Motor neuron (in vitro differentiated cells): ENCODE measurements at regions not wholly inside any gene's neighbourhood (a gene's known extent, or its start where the extent isn't known, plus 50 kb on each side); places are given as distances from the start of the nearest gene placed in this dataset.

Experiments used
- ATAC-seq, 8 experiments: fragments of 200-7000 bp; cut with Tn5 transposase; replicated peaks in 6 of 8; 2 replicates each; pipeline ENCODE4 v1.8.0; 2021; ENCODE audit warnings: mild to moderate bottlenecking in 8 of 8, moderate library complexity in 8 of 8
- H3K27ac ChIP-seq, 2 donors: fragments of 250-450 bp; sonication (Bioruptor Pico); 2 replicates each; pipeline ENCODE4 v1.9.0; 2021; ENCODE audit warnings: antibody characterized with exemption in 2 of 2, mild to moderate bottlenecking in 2 of 2, moderate library complexity in 1 of 2
- H3K4me1 ChIP-seq, 2 donors: fragments of 250-450 bp; sonication (Bioruptor Pico); replicated peaks in 1 of 2; 2 replicates each; pipeline ENCODE4 v1.6.1; 2021; ENCODE audit warnings: antibody characterized with exemption in 2 of 2, mild to moderate bottlenecking in 2 of 2, moderate library complexity in 1 of 2
- H3K4me3 ChIP-seq, 5 donors: fragments of 250-450 bp; sonication (Bioruptor Pico); 2 replicates each; pipeline ENCODE4 v1.9.0; 2021; ENCODE audit warnings: antibody characterized with exemption in 5 of 5, mild to moderate bottlenecking in 5 of 5, moderate library complexity in 4 of 5
- WGBS, 10 experiments: fragments of 450-650 bp; shearing (Covaris generic); methylation state at CpG; one replicate each; pipeline ENCODE4 v1.0.0; 2022; 5-methylcytosine and 5-hydroxymethylcytosine counted together
- in situ Hi-C, 9 experiments: fragments of 400-800 bp; cut with MboI; loops; one replicate each; pipeline ENCODE4 v1.15.0; 2021; ENCODE audit warnings: low sequenced_read_pairs in 9 of 9, low pct_unique_long_range_greater_than_20kb in 2 of 9; ENCODE audit not compliant: unreplicated experiment in 9 of 9

DNA sequence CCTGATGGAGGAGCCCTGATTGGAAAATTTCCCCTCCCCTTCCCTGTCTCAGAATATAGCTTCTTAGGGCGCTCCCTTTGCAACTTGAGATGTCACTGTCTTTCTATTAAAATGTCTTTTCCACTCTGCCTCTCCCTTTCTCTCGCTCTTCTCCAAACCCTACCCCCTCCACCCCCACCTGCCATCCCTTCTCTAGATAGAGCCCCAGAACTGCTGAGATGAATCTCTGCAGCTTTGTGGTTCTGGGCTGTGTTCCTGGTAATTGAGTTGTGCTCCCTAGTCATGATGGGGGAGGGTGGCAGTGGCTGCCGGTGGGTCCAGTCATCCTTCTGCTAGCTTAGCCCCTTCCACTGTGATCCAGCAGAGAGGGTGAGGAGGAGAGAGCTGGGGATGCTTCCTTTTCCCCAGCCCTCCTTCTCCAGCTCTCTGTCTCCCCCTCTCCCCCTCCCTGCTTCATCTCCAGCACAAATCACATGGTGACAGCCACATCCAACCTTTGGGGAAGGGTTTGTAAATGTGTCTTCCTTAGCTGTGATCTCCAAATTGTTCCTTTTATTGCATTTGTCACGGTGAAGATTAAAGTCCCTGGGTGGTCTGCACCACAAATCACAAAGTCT is 50.8 kb upstream of the BTRC start:
- peak in 5 of 8 experiments; percentile 83 to 85 (median 83) for ATAC-seq
- Histone ChIP-seq H3K27ac (peak overlapping the region; percentile 48 to 70), H3K4me1 (peaks cover 39 to 47% of the 10 kb centered on the region in 2 donors), H3K4me3 (no peak overlapping the region)
- WGBS, 10 experiments: 0 to 100% (median 40%) methylated on average over 1 of the region's 4 CpGs; no CpG with 5 or more reads in 6 of the 10 experiments
- in situ Hi-C loops: loop anchor here in 3 of 9 experiments (10.0 to 25.0 kb wide), 3 partner anchors 134 to 259 kb away; no protein-coding TSS in a partner anchor
